K562 (cell line): ENCODE measurements at regions not wholly inside any gene's neighbourhood (a gene's known extent, or its start where the extent isn't known, plus 50 kb on each side); places are given as distances from the start of the nearest gene placed in this dataset.
"Not testable (repeated sequence)": the region's sequence is repeated elsewhere in the genome, so short reads cannot be mapped to it uniquely, and the experiment has no call there.

Experiments
- ATAC-seq: fragments of 200-7000 bp; cut with Tn5 transposase; 3 replicates; pipeline ENCODE4 v1.9.1; 2020; ENCODE audit warnings: moderate library complexity
- BruUV-seq: library from RNA; stranded (reverse); fragments of 400-500 nt; replicated peaks from 2 replicates; lab custom pipeline; 2021; lab: Mats Ljungman, UMichigan
- CTCF ChIA-PET: fragments of 300-600 bp; formaldehyde crosslinking; extraction: SDS; loops from one replicate; lab custom pipeline; 2021; ENCODE audit warnings: low intra/inter-chr PET ratio; lab: Yijun Ruan, JAX
- POLR2A ChIA-PET: fragments of 300-600, 350-650 bp; sonication (Branson Sonifier 250); formaldehyde crosslinking; extraction: SDS; loops from one replicate; lab custom pipeline; 2021; ENCODE audit warnings: antibody characterized with exemption, inconsistent platforms; lab: Yijun Ruan, JAX
- DNase-seq, 4 experiments: peaks; one replicate each; pipeline versions ENCODE4 v3.0.0 to v3.0.0-alpha.2; 2011 to 2018; ENCODE audit warnings: low spot score in 3 of 4, mixed read lengths in 3 of 4; ENCODE audit errors: extremely low read depth in 1 of 4
- FAIRE-seq: peaks from 2 replicates; lab custom pipeline; 2011; peaks lifted over from hg19 to GRCh38; lab: Jason Lieb, UNC
- H2AFZ ChIP-seq: 2 replicates; pipeline ENCODE4 v1.6.0; 2011; ENCODE audit warnings: low read depth, low read length, control low read depth, inconsistent platforms
- H3K27ac ChIP-seq: fragments of 200-600 bp; 3 replicates; pipeline ENCODE4 v1.8.0; 2011; ENCODE audit warnings: low read depth, mild to moderate bottlenecking, control low read depth, inconsistent platforms, low read length, moderate library complexity, mixed read lengths; ENCODE audit errors: extremely low read depth
- H3K27me3 ChIP-seq, 2 experiments: fragments of 300-600 bp in 1 of 2; 2 replicates in 1 of 2; 3 replicates in 1 of 2; pipeline versions ENCODE4 v1.6.0 to v1.8.0; 2011; ENCODE audit warnings: inconsistent platforms in 2 of 2, low read length in 2 of 2, mild to moderate bottlenecking in 1 of 2, mixed read lengths in 1 of 2, moderate library complexity in 1 of 2; ENCODE audit not compliant: control insufficient read depth in 2 of 2, insufficient read depth in 2 of 2
- H3K36me3 ChIP-seq: fragments of 300-600 bp; 3 replicates; pipeline ENCODE4 v1.8.0; 2011; ENCODE audit warnings: mild to moderate bottlenecking, low read length, inconsistent platforms; ENCODE audit not compliant: control insufficient read depth, insufficient read depth
- H3K4me1 ChIP-seq, 2 experiments: fragments of 200-600 bp in 1 of 2; replicated peaks in 1 of 2; 2 replicates in 1 of 2; 3 replicates in 1 of 2; pipeline versions ENCODE4 v1.5.1 to v1.8.0; 2011; ENCODE audit warnings: inconsistent platforms in 2 of 2, low read length in 2 of 2, mild to moderate bottlenecking in 1 of 2, mixed read lengths in 1 of 2, moderate library complexity in 1 of 2; ENCODE audit not compliant: control insufficient read depth in 2 of 2, insufficient read depth in 2 of 2
- H3K4me2 ChIP-seq: 2 replicates; pipeline ENCODE4 v1.6.1; 2011; ENCODE audit warnings: low read length, control low read depth, inconsistent platforms, mixed read lengths; ENCODE audit not compliant: insufficient read depth
- H3K4me3 ChIP-seq: fragments of 200-600 bp; sonication (generic), shearing (Covaris generic); 2 replicates; pipeline ENCODE4 v1.5.1; 2016; ENCODE audit warnings: control low read depth, inconsistent platforms
- H3K79me2 ChIP-seq: fragments of 200-600 bp; 3 replicates; pipeline ENCODE4 v1.8.0; 2011; ENCODE audit warnings: low read length, inconsistent platforms; ENCODE audit not compliant: control insufficient read depth, insufficient read depth
- H3K9ac ChIP-seq, 2 experiments: 2 replicates each; pipeline versions ENCODE4 v1.6.0 to v1.6.1; 2011; ENCODE audit warnings: low read depth in 2 of 2, low read length in 2 of 2, control low read depth in 1 of 2, inconsistent platforms in 1 of 2, mild to moderate bottlenecking in 1 of 2, mixed read lengths in 1 of 2; ENCODE audit not compliant: insufficient read depth in 1 of 2
- H3K9me1 ChIP-seq: one replicate; pipeline ENCODE4 v1.6.0; 2011; ENCODE audit warnings: inconsistent platforms, mild to moderate bottlenecking, low read length, moderate library complexity; ENCODE audit not compliant: control insufficient read depth, insufficient read depth
- H3K9me3 ChIP-seq: replicated peaks from 2 replicates; pipeline ENCODE4 v1.5.1; 2011; ENCODE audit warnings: low read depth, low read length, inconsistent platforms; ENCODE audit not compliant: control insufficient read depth, insufficient read depth
- H4K20me1 ChIP-seq: replicated peaks from 2 replicates; pipeline ENCODE4 v1.6.1; 2011; ENCODE audit warnings: low read length, inconsistent platforms, mixed read lengths; ENCODE audit not compliant: control insufficient read depth, insufficient read depth
- ASH1L ChIP-seq: fragments of 450-650 bp; IDR thresholded peaks from 2 replicates; pipeline ENCODE4 v1.6.1; 2018; ENCODE audit warnings: borderline replicate concordance, mild to moderate bottlenecking, low read depth; ENCODE audit not compliant: partially characterized antibody
- CHD4 ChIP-seq: fragments of 200-600 bp; sonication (generic); IDR thresholded peaks from 3 replicates; pipeline ENCODE4 v1.6.1; 2012; ENCODE audit warnings: low read depth, mild to moderate bottlenecking, mixed read lengths, low read length, inconsistent platforms; ENCODE audit not compliant: insufficient read depth, insufficient replicate concordance, poor library complexity, severe bottlenecking
- ESRRA ChIP-seq: fragments of 450-650 bp; IDR thresholded peaks from 2 replicates; pipeline ENCODE4 v1.6.1; 2014; ENCODE audit warnings: low read depth, mild to moderate bottlenecking, moderate library complexity, borderline replicate concordance
- ETS2 ChIP-seq: IDR thresholded peaks from 2 replicates; pipeline ENCODE4 v1.6.1; 2016; ENCODE audit warnings: borderline replicate concordance, missing genetic modification characterization, mild to moderate bottlenecking, moderate library complexity, missing compliant biosample characterization; ENCODE audit not compliant: poor library complexity, severe bottlenecking
- KAT8 ChIP-seq: fragments of 450-650 bp; IDR thresholded peaks from 2 replicates; pipeline ENCODE4 v1.6.1; 2016; ENCODE audit warnings: low read depth, mild to moderate bottlenecking
- NCOA1 ChIP-seq: fragments of 450-650 bp; IDR thresholded peaks from 2 replicates; pipeline ENCODE4 v1.6.1; 2016; ENCODE audit warnings: low read depth
- NEUROD1 ChIP-seq: fragments of 150-350 bp; IDR thresholded peaks from 2 replicates; pipeline ENCODE4 v1.6.1; 2014; ENCODE audit warnings: borderline replicate concordance, low read length, low read depth; ENCODE audit not compliant: partially characterized antibody
- POU5F1 ChIP-seq: fragments of 150-350 bp; IDR thresholded peaks from 2 replicates; pipeline ENCODE4 v1.6.1; 2014; ENCODE audit warnings: borderline replicate concordance, low read length, low read depth, mild to moderate bottlenecking; ENCODE audit not compliant: partially characterized antibody
- SRSF1 ChIP-seq: fragments of 200-400 bp; formaldehyde crosslinking; IDR thresholded peaks from 2 replicates; pipeline ENCODE4 v1.6.1; 2017; ENCODE audit warnings: mild to moderate bottlenecking, low read depth, low read length, moderate library complexity
- TEAD4 ChIP-seq, 2 experiments: sonication (generic) in 1 of 2; formaldehyde crosslinking in 1 of 2; IDR thresholded peaks; 2 replicates each; pipeline versions ENCODE4 v1.6.1 to v1.8.0; 2012 to 2022; ENCODE audit warnings: borderline replicate concordance in 1 of 2, inconsistent platforms in 1 of 2, low read length in 1 of 2, mild to moderate bottlenecking in 1 of 2, missing genetic modification reagents in 1 of 2
- ZNF124 ChIP-seq: sonication (generic); formaldehyde crosslinking; IDR thresholded peaks from 2 replicates; pipeline ENCODE4 v1.8.1; 2022; ENCODE audit warnings: missing genetic modification reagents
- ZNF224 ChIP-seq: sonication (generic); formaldehyde crosslinking; IDR thresholded peaks from 2 replicates; pipeline ENCODE4 v1.8.0; 2022; ENCODE audit warnings: mild to moderate bottlenecking, missing genetic modification reagents
- ZNF785 ChIP-seq: fragments of 250-450 bp; sonication (Bioruptor Pico); IDR thresholded peaks from 2 replicates; pipeline ENCODE4 v1.4.0; 2020; ENCODE audit warnings: mild to moderate bottlenecking
- WGBS: fragments of 100-300 bp; shearing (Covaris generic); methylation state at CpG from one replicate; pipeline ENCODE4 v1.1.6; 2016; ENCODE audit warnings: low coverage, mixed read lengths; ENCODE audit not compliant: insufficient coverage; ENCODE audit errors: missing lambda C conversion rate; 5-methylcytosine and 5-hydroxymethylcytosine counted together
- in situ Hi-C: fragments of 300-500 bp; cut with MboI; formaldehyde crosslinking; loops from 4 replicates; pipeline ENCODE4 v1.15.0; 2018; ENCODE audit warnings: inconsistent platforms, mixed read lengths
- intact Hi-C: fragments of 100-400 bp; cut with micrococcal nuclease; formaldehyde crosslinking; loops from 2 replicates; pipeline ENCODE4 v1.14.2; 2022
- TF ChIP-seq, protein P1 (sequence below): fragments of 250-450 bp; sonication (Bioruptor Pico); IDR thresholded peaks from 2 replicates; pipeline ENCODE4 v1.8.0; 2022; ENCODE audit warnings: inconsistent platforms, mild to moderate bottlenecking, moderate library complexity, borderline replicate concordance
- TF ChIP-seq, protein P2 (sequence below): sonication (generic); formaldehyde crosslinking; IDR thresholded peaks from 2 replicates; pipeline ENCODE4 v1.8.0; 2022; ENCODE audit warnings: mild to moderate bottlenecking, low read depth, missing genetic modification reagents

DNA sequence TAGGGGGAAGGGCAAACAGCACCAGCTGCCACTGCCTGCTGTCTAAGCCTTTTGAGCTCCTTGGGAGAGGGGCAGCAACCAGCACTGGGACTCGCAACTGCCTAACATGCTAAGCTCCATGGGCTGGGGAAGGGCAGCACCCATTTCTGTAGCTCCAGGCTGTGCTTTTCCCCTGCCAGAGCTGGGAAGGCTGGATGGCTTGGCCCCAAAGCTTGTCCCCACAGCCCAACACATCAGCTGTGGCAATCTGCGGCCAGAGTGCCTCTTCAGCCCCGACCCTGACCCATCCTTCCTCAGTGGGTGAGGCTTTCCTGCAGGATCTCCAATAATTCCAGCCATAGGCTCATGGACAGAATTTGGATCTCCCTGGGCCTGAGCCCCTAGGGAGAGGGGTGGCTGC, 551.3 kb downstream of the TMEM135 start:
- WGBS, result 0% methylated on average over 3 of the region's 3 CpGs
- Histone ChIP-seq H3K4me3 (no peak overlapping the region), H3K9ac (no peak overlapping the region), H3K79me2 (no peaks in the 10 kb centered on the region), H3K4me1 (no peaks in the 10 kb centered on the region), H3K27me3 (no peaks in the 10 kb centered on the region), H2AFZ (no peak overlapping the region), H3K9me3 (peaks cover 3% of the 10 kb centered on the region), H3K36me3 (no peaks in the 10 kb centered on the region), H4K20me1 (no peaks in the 10 kb centered on the region), H3K9me1 (no peaks in the 10 kb centered on the region), H3K27ac (no peak overlapping the region), H3K4me2 (no peak overlapping the region)
- ATAC-seq (no peak), DNase-seq (no peak), FAIRE-seq (no peak)
- ChIA-PET POLR2A (no interaction called here), CTCF (no interaction called here)
- no TSS peak for BruUV-seq
- in situ Hi-C loops (no loop called here), intact Hi-C loops (no loop called here)
- TF ChIP-seq POU5F1, result no peak
- no peak for TF ChIP-seq CHD4
- TF ChIP-seq, protein P1, sequence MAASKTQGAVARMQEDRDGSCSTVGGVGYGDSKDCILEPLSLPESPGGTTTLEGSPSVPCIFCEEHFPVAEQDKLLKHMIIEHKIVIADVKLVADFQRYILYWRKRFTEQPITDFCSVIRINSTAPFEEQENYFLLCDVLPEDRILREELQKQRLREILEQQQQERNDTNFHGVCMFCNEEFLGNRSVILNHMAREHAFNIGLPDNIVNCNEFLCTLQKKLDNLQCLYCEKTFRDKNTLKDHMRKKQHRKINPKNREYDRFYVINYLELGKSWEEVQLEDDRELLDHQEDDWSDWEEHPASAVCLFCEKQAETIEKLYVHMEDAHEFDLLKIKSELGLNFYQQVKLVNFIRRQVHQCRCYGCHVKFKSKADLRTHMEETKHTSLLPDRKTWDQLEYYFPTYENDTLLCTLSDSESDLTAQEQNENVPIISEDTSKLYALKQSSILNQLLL (CRISPR knock-in tag), result no peak
- TF ChIP-seq SRSF1, result no peak
- no peak for TF ChIP-seq ZNF124
- no peak for TF ChIP-seq ETS2
- TF ChIP-seq ZNF224 (CRISPR knock-in tag), result no peak
- no peak for TF ChIP-seq TEAD4 (IDR thresholded peaks at IDR 0.05; ENCODE audit: low read length)
- no peak for TF ChIP-seq TEAD4 (CRISPR knock-in tag; IDR thresholded peaks at IDR 0.05; ENCODE audit: borderline replicate concordance)
- no peak for TF ChIP-seq NCOA1
- no peak for TF ChIP-seq NEUROD1
- TF ChIP-seq ESRRA, result no peak
- no peak for TF ChIP-seq ASH1L
- no peak for TF ChIP-seq ZNF785 (CRISPR knock-in tag)
- TF ChIP-seq, protein P2, sequence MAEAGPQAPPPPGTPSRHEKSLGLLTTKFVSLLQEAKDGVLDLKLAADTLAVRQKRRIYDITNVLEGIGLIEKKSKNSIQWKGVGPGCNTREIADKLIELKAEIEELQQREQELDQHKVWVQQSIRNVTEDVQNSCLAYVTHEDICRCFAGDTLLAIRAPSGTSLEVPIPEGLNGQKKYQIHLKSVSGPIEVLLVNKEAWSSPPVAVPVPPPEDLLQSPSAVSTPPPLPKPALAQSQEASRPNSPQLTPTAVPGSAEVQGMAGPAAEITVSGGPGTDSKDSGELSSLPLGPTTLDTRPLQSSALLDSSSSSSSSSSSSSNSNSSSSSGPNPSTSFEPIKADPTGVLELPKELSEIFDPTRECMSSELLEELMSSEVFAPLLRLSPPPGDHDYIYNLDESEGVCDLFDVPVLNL (CRISPR knock-in tag), result no peak
- no peak for TF ChIP-seq KAT8

DNA sequence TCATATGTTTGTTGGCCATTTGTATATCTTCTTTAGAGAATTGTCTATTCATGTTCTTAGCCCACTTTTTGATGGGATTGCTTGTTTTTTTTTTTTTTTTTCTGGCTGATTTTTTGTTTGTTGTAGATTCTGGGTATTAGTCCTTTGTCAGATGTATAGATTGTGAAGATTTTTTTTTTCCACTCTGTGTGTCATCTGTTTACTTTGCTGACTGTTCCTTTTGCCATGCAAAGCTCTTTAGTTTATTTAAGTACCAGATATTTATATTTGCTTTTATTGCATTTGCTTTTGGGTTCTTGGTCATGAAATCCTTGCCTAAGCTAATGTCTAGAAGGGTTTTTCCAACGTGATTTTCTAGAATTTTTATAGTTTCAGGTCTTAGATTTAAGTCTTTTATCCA, 547.9 kb downstream of the TMEM135 start:
- H3K79me2 ChIP-seq, DNase-seq, CTCF ChIA-PET, FAIRE-seq, H3K36me3 ChIP-seq, H3K27ac ChIP-seq, H3K9me1 ChIP-seq, H4K20me1 ChIP-seq, H3K4me3 ChIP-seq, ATAC-seq, in situ Hi-C loops, intact Hi-C loops, H3K27me3 ChIP-seq, H2AFZ ChIP-seq, H3K4me1 ChIP-seq, H3K4me2 ChIP-seq, BruUV-seq, H3K9ac ChIP-seq, H3K9me3 ChIP-seq: not testable (repeated sequence)
- POLR2A ChIA-PET, result interaction anchor here (0.6 kb wide), 1 partner anchor 1284 kb away, joined by 4 read pairs; the partner anchor contains the start of gene HIKESHI
- WGBS, result 0% methylated on average over 1 of the region's 1 CpG
